ENCODE measurements at regions not wholly inside any gene's neighbourhood (a gene's known extent, or its start where the extent isn't known, plus 50 kb on each side); places are given as distances from the start of the nearest gene placed in this dataset.
"Not testable (repeated sequence)": the region's sequence is repeated elsewhere in the genome, so short reads cannot be mapped to it uniquely, and the experiment has no call there.

GRCh38 chr10:42233461-42234206 lies 404.7 kb downstream of the ZNF33B start:
- H3K4me3 ChIP-seq (ENCODE audit: low read depth, low read length): not testable (repeated sequence)

- not testable (repeated sequence) for H3K4me3 ChIP-seq (ENCODE audit: low read depth, low read length)
Observed at GRCh38 chr10:42232955-42233354, 405.4 kb downstream of the ZNF33B start.

GRCh38 chr10:42230812-42231211 lies 407.6 kb downstream of the ZNF33B start:
- H3K4me3 ChIP-seq (ENCODE audit: low read depth, low read length): not testable (repeated sequence)

GRCh38 chr10:42230115-42230514 lies 408.3 kb downstream of the ZNF33B start:
- not testable (repeated sequence) for H3K4me3 ChIP-seq (ENCODE audit: low read depth, low read length)

- not testable (repeated sequence) for H3K4me3 ChIP-seq (ENCODE audit: low read depth, low read length)
Observed at GRCh38 chr10:42227859-42228258, 410.5 kb downstream of the ZNF33B start.

- not testable (repeated sequence) for H3K4me3 ChIP-seq (ENCODE audit: low read depth, low read length)
Observed at GRCh38 chr10:42193588-42193987, 444.8 kb downstream of the ZNF33B start.

- peak; percentile 12; the same call in 1 of the 2 replicates for TF ChIP-seq CTCF (IDR thresholded peaks at IDR 0.05; ENCODE audit: low read depth, low read length)
- H3K4me3 ChIP-seq (ENCODE audit: low read depth, low read length): not testable (repeated sequence)
Observed at GRCh38 chr10:42192450-42192849, 445.9 kb downstream of the ZNF33B start.

- H3K4me3 ChIP-seq (ENCODE audit: low read depth, low read length): not testable (repeated sequence)
Observed at GRCh38 chr10:42187501-42188195, 450.7 kb downstream of the ZNF33B start.

GRCh38 chr10:42177793-42178689 lies 460.3 kb downstream of the ZNF33B start:
- TF ChIP-seq CTCF (IDR thresholded peaks at IDR 0.05; ENCODE audit: low read depth, low read length): 0 out of 2 replicates have a peak, but pooled peaks have one; percentile 19
- not testable (repeated sequence) for H3K4me3 ChIP-seq (ENCODE audit: low read depth, low read length)

- TF ChIP-seq CTCF (IDR thresholded peaks at IDR 0.05; ENCODE audit: low read depth, low read length): no peak
- H3K4me3 ChIP-seq (ENCODE audit: low read depth, low read length): no peak overlapping the region
Observed at GRCh38 chr10:42177077-42177792, 461.1 kb downstream of the ZNF33B start.

Data from WI38 (cell line).